ENCODE measurements at regions not wholly inside any gene's neighbourhood (a gene's known extent, or its start where the extent isn't known, plus 50 kb on each side); places are given as distances from the start of the nearest gene placed in this dataset.

DNA sequence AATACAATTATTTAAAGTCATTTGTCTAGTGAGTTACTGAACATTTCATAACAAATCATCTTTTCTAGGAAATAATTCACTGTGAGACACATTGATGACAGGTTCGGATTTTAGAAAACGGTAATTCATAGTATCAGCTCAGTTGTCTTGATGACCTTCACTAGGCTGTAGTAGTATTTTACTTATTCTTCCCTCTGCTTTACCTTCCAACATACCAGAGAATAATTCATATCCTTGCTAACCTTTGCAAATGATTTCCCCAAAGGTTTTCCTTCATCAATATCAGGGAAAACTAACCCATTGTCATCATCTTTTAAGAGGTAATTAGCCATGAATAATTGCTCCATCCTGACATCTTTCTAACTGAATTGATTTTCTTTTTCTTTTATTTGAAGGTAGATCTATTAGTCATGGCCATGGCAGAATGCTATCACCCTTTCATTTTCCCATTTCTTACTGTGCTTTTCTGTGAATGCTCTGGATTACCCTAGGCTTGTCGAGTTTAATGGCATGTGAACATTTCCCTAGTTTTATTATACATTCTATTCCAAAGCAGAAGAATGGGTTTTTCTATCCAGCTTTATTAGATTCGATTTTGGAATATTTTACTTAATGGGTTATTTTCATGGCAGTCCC lies 299.2 kb downstream of the OLFM4 start:
- CTCF ChIA-PET, result no interaction called here
- no TSS peak for BruUV-seq (replicated peaks)
- H3K27ac ChIP-seq (ENCODE audit: low read length), result no peak overlapping the region
- no peak for TF ChIP-seq CTCF (IDR thresholded peaks at IDR 0.05)
- TF ChIP-seq SIN3A (IDR thresholded peaks at IDR 0.05; ENCODE audit: borderline replicate concordance, insufficient read depth, low read depth, low read length), result no peak
- no peak for TF ChIP-seq POLR2AphosphoS5 (IDR thresholded peaks at IDR 0.05; ENCODE audit: low read depth, low read length)
- TF ChIP-seq REST (IDR thresholded peaks at IDR 0.05; ENCODE audit: insufficient read depth in 1 of 2, low read depth in 2 of 2, low read length in 1 of 2), result no peak
- TF ChIP-seq TCF7L2 (IDR thresholded peaks at IDR 0.05; ENCODE audit: low read depth, low read length), result no peak
- no peaks in the 10 kb centered on the region for H3K9me3 ChIP-seq (ENCODE audit: control insufficient read depth, insufficient read depth, low read depth, low read length)
- DNase-seq (ENCODE audit: low read depth, low spot score) (no peak), ATAC-seq (no peak)
- H3K27me3 ChIP-seq (ENCODE audit: control insufficient read depth, insufficient read depth, low read length), result no peaks in the 10 kb centered on the region
- intact Hi-C loops (cut with micrococcal nuclease; ENCODE audit: unreplicated experiment) (no loop called here), in situ Hi-C loops (cut with HindIII; ENCODE audit: low pct_unique_long_range_greater_than_20kb, low sequenced_read_pairs) (no loop called here)
- H3K4me3 ChIP-seq (ENCODE audit: low read depth in 2 of 2, low read length in 2 of 2), result no peak overlapping the region
- no peaks in the 10 kb centered on the region for H3K36me3 ChIP-seq (ENCODE audit: control insufficient read depth, insufficient read depth, low read length)
- no peaks in the 10 kb centered on the region for H3K4me1 ChIP-seq (ENCODE audit: control insufficient read depth, insufficient read depth, low read length)
- POLR2A ChIA-PET, result no interaction called here

- no peak for TF ChIP-seq SIN3A (IDR thresholded peaks at IDR 0.05; ENCODE audit: borderline replicate concordance, insufficient read depth, low read depth, low read length)
- TF ChIP-seq CTCF (IDR thresholded peaks at IDR 0.05), result no peak
- no peak for TF ChIP-seq REST (IDR thresholded peaks at IDR 0.05; ENCODE audit: insufficient read depth in 1 of 2, low read depth in 2 of 2, low read length in 1 of 2)
- no peak for TF ChIP-seq TCF7L2 (IDR thresholded peaks at IDR 0.05; ENCODE audit: low read depth, low read length)
- TF ChIP-seq POLR2AphosphoS5 (IDR thresholded peaks at IDR 0.05; ENCODE audit: low read depth, low read length), result no peak
- ATAC-seq (no peak), DNase-seq (ENCODE audit: low read depth, low spot score) (no peak)
- ChIA-PET POLR2A (no interaction called here), CTCF (no interaction called here)
- Histone ChIP-seq H3K27ac (ENCODE audit: low read length) (no peak overlapping the region), H3K4me3 (ENCODE audit: low read depth in 2 of 2, low read length in 2 of 2) (no peak overlapping the region), H3K36me3 (ENCODE audit: control insufficient read depth, insufficient read depth, low read length) (no peaks in the 10 kb centered on the region), H3K4me1 (ENCODE audit: control insufficient read depth, insufficient read depth, low read length) (no peaks in the 10 kb centered on the region), H3K9me3 (ENCODE audit: control insufficient read depth, insufficient read depth, low read depth, low read length) (no peaks in the 10 kb centered on the region), H3K27me3 (ENCODE audit: control insufficient read depth, insufficient read depth, low read length) (no peaks in the 10 kb centered on the region)
- in situ Hi-C loops (cut with HindIII; ENCODE audit: low pct_unique_long_range_greater_than_20kb, low sequenced_read_pairs) (no loop called here), intact Hi-C loops (cut with micrococcal nuclease; ENCODE audit: unreplicated experiment) (no loop called here)
- BruUV-seq (replicated peaks), result no TSS peak
Measured at GRCh38 chr13:53336441-53337160, 308.0 kb downstream of the OLFM4 start.

All from Panc1 (cell line).